HG03378 (cell line): ENCODE measurements at regions not wholly inside any gene's neighbourhood (a gene's known extent, or its start where the extent isn't known, plus 50 kb on each side); places are given as distances from the start of the nearest gene placed in this dataset.

Experiments used
- ATAC-seq: cut with Tn5 transposase; IDR thresholded peaks from one replicate; pipeline ENCODE4 v1.9.1; 2021; ENCODE audit warnings: mild to moderate bottlenecking, moderate library complexity; ENCODE audit not compliant: unreplicated experiment

GRCh38 chr3:55413236-55413635 lies 73.9 kb downstream of the WNT5A start:
- ATAC-seq = no peak

DNA sequence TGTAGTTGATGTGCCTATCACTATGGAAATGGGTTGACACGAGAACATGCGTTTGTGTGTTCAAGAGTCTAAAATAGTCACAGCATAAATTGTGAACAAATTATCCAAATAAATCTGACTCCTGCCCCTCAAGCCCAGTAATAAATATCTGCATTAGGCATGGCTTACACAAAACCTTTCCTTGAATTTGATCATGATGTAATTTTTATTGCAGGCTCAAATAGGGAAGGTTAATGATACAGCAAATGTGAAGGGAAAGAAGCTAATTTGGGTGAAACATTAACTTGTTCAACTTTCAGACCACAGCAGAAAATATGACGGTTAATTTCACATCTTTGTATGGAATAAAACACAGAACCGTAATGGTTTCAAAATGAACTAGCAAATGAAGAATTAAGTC lies 74.6 kb downstream of the WNT5A start:
- no peak for ATAC-seq

DNA sequence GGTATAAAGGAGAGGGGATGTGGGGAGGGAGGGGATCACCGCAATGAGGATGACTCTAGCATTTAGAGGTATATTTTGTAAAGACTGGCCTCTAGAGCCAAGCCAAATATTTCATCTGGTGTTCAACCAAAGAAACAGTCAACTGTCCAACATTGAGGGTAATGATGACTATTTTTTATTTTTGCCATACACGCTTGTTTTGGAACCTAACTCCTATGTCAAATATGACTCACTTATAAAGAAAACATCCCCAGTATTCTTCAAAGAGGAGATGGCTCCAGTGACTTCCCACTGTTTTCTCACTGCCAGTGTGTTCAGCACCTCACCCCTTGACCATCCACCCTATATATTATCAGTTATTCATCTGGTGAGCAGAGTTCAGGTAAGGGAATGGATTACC lies 77.3 kb downstream of the WNT5A start:
- ATAC-seq = no peak

- ATAC-seq = no peak
These were observed 78.8 kb downstream of the WNT5A start for GRCh38 chr3:55408193-55408826.

DNA sequence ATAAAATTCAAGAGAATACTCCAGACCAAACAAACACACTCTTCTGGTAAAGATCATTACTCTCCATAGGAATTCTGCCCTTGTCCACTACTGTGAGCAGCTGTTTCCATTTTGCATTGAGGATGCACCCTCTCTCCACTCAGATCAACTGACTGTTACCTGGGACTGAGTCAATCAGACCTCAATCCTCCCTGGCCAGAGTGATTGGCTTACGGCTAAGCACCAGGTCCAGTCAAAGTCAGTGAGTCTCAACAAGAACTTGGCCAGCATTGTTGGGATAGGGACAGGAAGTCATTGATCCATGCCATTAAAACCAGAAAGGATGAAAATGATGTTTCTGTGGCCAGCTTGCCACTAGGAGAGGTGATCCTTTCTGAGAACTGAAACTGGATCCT lies 79.7 kb downstream of the WNT5A start:
- no peak for ATAC-seq

DNA sequence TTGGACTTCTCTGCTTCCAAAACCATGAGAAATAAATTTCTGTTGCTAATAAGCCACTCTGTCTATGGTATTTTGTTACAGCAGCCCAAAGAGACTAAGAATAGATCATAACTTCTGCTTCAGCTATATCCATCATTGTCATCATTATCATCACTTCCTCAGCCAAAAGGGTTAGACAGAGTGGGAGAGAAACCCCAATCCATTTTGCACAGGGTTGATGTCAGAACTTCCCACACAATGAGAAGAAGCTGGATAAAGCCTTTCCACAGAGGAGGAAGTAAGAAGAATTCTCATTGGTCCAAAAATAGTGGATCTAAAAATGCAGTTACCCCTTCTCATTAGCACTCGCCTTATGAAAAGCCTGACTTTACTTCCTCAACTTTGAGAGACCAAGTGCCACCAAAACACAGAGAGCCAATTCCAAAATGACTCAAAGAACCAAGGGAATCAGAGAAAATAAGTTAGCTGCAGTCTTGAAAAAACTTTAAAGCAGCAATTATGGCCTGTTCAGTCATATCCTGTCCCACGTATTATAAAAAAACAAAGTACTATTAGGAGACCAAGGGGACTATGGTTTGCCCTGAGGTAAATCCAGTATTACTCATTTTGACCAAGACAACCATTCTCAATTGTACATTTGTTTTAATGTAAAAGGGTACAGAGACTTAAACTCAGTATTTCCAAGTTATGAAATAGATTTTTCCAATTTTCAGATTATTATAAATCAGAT lies 80.2 kb downstream of the WNT5A start:
- no peak for ATAC-seq

GRCh38 chr3:55405436-55405835 lies 81.7 kb downstream of the WNT5A start:
- no peak for ATAC-seq

GRCh38 chr3:55402886-55403609 lies 84.1 kb downstream of the WNT5A start:
- ATAC-seq = no peak

DNA sequence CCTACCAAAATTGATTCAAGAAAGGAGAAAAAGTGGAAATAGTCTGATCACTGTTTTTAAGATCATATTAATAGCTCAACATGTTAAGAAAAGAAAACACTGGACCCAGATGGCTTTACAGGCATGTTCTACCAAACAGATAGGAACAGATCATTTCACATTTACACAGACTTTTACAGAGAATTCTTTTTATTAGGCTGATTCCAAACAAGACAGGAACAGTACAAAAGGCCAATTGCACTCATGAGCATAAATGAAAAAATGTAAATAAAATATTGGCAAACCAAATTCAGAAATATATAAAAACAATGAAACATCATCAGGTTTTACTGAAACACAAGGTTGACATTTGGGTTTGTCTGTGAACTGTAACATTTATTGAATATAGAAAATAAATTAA lies 106.5 kb downstream of the WNT5A start:
- no peak for ATAC-seq

GRCh38 chr3:55376753-55377347 lies 110.3 kb downstream of the WNT5A start:
- ATAC-seq = no peak

- ATAC-seq = no peak
These were observed 113.7 kb downstream of the WNT5A start for GRCh38 chr3:55373423-55373822.

DNA sequence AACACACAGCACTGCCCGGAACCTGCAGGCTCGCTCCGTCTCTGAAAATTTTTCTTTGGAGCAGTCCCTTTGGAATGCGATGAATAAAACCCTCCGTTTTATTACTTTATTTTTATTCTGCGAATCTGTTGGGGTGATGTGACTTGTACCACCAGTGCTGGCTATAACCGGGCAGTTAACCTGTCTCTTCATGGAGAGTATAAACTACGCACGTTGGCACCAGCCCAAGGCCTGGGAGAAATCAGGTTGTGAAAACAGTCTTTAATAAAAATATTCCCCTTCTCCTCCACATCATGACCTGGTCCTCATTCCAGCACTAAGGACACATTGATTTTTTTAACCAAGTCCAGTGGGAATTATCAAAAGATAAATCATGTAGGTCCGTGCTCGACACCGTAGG lies 116.8 kb downstream of the WNT5A start:
- no peak for ATAC-seq

- no peak for ATAC-seq
These were observed 117.8 kb downstream of the WNT5A start for GRCh38 chr3:55369141-55369847.

GRCh38 chr3:55368366-55368765 lies 118.7 kb downstream of the WNT5A start:
- ATAC-seq = no peak

DNA sequence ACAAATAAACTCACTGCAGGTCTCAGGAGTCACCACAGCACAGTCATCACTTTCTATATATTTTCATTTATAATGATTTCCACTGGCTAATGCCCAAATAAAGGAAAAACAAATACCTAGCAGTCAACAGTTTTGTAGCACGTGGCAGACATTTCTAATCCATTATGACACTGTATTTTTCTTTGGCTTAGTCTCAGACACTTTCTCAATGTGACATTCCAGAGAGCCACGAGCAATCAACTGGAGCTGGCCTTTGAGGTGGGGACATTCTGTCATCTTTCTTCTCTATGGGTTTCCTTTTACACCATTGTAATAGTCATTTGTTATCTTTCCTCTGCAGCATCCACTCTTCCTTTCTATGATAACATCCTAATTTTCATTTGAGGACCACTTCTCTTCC lies 119.7 kb downstream of the WNT5A start:
- no peak for ATAC-seq

DNA sequence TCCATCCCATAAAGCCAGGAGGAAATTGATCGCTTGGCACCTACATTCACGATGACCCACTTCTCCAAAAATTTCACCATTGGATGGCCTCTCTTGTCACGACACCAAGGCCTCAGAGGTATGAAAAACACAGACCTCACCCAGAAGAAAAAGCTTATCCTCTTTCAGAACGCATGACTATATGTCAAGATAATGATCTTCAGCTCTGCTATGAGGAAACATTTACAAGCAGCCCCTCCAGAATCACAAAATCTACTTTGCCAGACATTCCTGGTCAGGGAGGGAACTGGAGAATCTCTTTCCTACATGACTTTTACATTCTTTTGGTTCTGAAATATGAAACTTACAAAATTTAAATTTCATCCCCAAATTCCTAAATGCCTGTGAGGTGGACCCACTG lies 122.7 kb downstream of the WNT5A start:
- no peak for ATAC-seq

- ATAC-seq = no peak
These were observed 124.7 kb downstream of the WNT5A start for GRCh38 chr3:55362210-55362960.

DNA sequence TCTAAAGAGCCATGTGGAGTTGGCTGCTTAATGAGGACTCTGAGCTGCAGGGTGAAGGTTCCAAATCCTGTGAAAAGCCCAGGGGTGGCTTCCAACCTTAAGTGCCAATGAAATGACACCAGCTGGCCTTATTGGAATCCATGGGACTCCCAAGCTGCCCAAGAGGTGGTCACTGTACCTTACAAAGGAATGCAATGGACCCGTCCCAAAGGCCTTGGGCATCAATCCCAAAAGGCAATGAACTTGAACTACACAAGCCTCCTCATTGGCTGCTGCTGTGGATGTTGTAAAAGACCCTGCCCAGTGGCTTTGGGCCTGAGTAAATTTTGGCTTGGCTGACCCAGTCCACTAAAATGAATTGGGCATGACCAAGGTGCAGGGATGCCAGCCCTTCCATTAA lies 129.3 kb downstream of the WNT5A start:
- no peak for ATAC-seq

- no peak for ATAC-seq
These were observed 134.4 kb downstream of the WNT5A start for GRCh38 chr3:55352668-55353067.

GRCh38 chr3:55349851-55350250 lies 137.3 kb downstream of the WNT5A start:
- no peak for ATAC-seq
